GM12878 (cell line): ENCODE measurements at regions not wholly inside any gene's neighbourhood (a gene's known extent, or its start where the extent isn't known, plus 50 kb on each side); places are given as distances from the start of the nearest gene placed in this dataset.

Source experiments
- NR2C2 ChIP-seq: IDR thresholded peaks from 2 replicates; pipeline ENCODE4 v1.6.1; 2011; ENCODE audit warnings: borderline replicate concordance, low read depth; ENCODE audit not compliant: control insufficient read depth, insufficient read length
- RAD21 ChIP-seq: IDR thresholded peaks from 2 replicates; pipeline ENCODE4 v1.6.1; 2011; ENCODE audit warnings: mild to moderate bottlenecking, low read depth, low read length, moderate library complexity; ENCODE audit not compliant: insufficient read depth
- SRF ChIP-seq, 2 experiments: IDR thresholded peaks; 2 replicates each; pipeline ENCODE4 v1.6.1; 2011; ENCODE audit warnings: low read depth in 2 of 2, low read length in 2 of 2, mild to moderate bottlenecking in 1 of 2, moderate library complexity in 1 of 2
- TCF7 ChIP-seq: IDR thresholded peaks from 2 replicates; pipeline ENCODE4 v1.6.1; 2014; ENCODE audit warnings: antibody characterized with exemption, borderline replicate concordance
- ZBTB33 ChIP-seq: fragments of 450-650 bp; IDR thresholded peaks from 2 replicates; pipeline ENCODE4 v1.6.1; 2017; ENCODE audit warnings: mild to moderate bottlenecking
- ZNF274 ChIP-seq: IDR thresholded peaks from one replicate; pipeline ENCODE4 v1.8.0; 2011; ENCODE audit not compliant: insufficient read length, insufficient read depth
- TF ChIP-seq, protein P1 (sequence below): fragments of 450-650 bp; IDR thresholded peaks from 2 replicates; pipeline ENCODE4 v1.6.1; 2016; ENCODE audit warnings: mild to moderate bottlenecking

DNA sequence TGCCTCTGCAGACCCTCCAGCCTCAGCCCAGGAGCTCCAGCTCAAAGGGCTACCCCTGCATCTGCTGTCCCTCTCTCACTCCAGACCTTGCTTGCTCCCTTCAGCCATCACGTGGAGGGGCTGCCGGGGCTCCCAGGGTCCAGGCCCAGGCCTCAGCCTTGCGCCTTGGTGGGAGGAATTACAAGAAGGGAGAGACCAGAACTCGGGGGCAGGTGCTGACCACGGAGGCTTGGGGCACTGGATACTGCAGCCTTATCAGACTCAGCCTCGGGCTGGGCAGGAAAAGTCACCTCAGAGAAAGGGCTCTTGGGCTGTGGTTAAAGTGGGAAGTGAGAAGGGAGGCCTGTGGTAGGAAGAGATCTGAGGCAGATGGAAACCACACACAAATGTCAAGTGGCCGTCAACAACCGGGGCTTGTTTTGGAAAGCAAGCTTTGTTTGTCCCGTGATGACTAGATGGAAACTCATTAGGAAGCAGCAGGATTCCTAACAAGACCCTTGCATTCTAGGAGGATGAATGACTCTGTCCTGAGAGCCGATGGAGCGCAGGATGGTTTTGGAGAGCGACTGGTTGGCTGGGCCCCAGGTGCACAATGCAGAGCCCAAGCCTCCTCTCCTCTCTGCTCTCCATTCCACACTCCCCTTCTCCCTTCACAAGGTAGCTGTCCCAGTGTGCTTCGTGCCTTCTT lies 1321.7 kb downstream of the TBC1D22A start:
- TF ChIP-seq ZBTB33 (no peak), NR2C2 (no peak), RAD21 (no peak), TCF7 (no peak), SRF (IDR thresholded peaks at IDR 0.05; ENCODE audit: low read depth in 2 of 2, low read length in 2 of 2) (no peak), ZNF274 (no peak)
- TF ChIP-seq, protein P1, sequence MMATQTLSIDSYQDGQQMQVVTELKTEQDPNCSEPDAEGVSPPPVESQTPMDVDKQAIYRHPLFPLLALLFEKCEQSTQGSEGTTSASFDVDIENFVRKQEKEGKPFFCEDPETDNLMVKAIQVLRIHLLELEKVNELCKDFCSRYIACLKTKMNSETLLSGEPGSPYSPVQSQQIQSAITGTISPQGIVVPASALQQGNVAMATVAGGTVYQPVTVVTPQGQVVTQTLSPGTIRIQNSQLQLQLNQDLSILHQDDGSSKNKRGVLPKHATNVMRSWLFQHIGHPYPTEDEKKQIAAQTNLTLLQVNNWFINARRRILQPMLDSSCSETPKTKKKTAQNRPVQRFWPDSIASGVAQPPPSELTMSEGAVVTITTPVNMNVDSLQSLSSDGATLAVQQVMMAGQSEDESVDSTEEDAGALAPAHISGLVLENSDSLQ, result no peak
